GM19025 (cell line): ENCODE measurements at regions not wholly inside any gene's neighbourhood (a gene's known extent, or its start where the extent isn't known, plus 50 kb on each side); places are given as distances from the start of the nearest gene placed in this dataset.
"Not testable (repeated sequence)": the region's sequence is repeated elsewhere in the genome, so short reads cannot be mapped to it uniquely, and the experiment has no call there.

Source experiments
- ATAC-seq: cut with Tn5 transposase; IDR thresholded peaks from one replicate; pipeline ENCODE4 v1.9.1; 2021; ENCODE audit warnings: mild to moderate bottlenecking, low read depth, moderate library complexity; ENCODE audit not compliant: unreplicated experiment

DNA sequence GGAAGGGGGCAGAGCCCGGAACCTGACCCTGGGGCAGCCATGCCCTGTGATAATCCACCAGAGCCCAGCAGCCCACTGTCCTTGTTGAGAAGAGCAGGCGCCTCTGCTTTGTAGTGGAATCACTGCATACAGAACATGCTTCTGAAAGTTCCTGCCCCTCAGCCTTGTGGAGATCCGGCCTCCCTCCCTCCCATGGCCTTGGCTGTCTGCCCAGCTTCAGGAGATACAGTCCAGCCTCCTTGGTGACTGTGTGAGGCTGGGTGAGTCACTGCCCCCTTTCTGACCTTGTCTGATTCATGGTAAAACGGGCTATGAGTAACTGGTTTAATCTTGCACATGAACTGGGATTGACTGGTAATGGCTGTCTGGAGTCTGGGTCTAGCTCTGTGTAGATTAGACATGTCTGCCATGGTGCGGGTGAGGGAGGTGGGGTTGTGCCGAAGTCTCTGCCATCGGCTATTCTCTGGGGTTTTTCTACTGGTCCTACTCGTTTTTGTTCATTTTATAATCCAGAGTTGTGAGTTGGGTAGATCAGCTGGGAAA, 144.0 kb upstream of the ZNF469 start:
- not testable (repeated sequence) for ATAC-seq

DNA sequence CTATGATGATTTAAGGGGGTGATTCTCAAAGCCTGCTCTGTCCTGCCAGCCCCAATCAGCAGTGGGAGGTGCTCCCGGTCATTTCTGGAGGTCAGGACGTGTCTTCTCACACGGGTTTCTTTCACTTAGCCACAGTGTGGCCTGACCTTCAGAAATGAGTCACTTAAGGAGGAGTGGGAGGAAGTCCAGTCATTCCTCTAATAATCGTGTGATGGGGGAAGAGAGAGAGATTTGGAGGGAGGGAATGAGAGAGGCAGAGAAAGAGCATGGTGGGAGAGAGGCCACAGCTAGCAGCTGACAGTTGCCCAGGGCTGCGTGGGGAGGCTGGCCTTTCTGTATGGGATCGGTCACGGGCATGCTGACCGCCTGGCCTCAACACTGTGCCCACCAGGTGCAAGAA, 142.6 kb upstream of the ZNF469 start:
- not testable (repeated sequence) for ATAC-seq

DNA sequence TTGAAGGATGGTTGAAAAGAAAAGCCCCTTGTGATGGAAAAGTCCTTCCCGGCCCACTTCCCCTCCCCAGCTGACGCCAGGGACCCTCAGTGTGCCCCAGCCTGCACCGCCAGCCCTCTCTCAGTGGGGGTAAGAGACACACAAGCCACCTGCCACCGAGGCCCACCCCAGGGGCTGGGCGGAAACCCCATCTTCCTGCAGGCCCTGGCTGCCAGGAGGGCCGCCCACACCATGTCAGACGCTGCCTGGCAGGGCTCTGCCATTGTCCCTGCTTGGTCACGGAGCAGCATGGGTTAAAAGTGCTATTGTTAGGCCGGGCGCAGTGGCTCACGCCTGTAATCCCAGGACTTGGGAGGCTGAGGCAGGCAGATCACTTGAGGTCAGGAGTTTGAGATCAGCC, 142.0 kb upstream of the ZNF469 start:
- ATAC-seq = not testable (repeated sequence)

DNA sequence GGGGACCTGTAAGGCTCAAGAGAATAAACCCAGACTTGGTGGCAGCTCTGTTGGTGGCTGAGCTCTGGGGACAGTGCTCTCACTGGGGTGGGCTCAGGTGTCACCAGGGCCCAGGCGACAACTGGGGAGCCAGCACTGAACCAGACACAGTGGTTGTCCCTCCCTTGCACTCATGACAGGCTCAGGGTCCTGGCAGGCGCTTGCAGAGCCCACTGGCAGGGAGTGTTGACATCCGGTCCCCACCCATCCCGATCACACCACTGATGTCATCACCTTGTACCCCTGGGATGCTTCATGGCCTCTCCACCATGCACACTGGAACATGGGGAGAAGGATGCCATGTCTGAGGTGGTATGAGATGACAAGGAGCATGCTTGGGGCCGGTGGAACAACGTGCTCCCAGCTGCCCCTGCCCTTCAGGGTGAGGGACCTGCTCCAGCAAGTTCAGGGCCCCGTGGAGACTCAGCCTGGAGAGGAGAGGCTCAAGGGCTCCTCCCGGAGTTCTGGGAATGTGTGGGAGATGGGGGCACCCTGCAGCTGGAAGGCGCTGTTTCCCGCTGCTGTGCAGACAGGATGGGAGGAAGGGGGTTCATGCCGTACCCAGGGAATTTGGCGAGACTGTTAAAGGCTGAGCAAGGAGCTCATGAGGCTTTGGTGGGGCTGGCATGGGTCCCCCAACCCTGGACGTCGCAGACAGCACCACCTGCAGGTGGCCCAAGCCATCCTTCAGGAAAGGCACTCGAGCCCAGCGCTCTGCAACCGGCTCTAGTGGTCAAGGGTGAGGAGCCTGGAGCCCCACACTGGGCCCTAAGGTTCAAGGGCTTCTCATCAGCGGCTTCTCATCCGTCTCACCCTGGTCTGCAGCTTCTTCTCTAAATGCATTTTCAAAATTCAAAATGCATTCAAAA, 141.1 kb upstream of the ZNF469 start:
- ATAC-seq = not testable (repeated sequence)

GRCh38 chr16:88242312-88243295, 140.2 kb upstream of the ZNF469 start:
- ATAC-seq = not testable (repeated sequence)

GRCh38 chr16:88243921-88244320, 138.8 kb upstream of the ZNF469 start:
- ATAC-seq = not testable (repeated sequence)

GRCh38 chr16:88245241-88246081, 137.3 kb upstream of the ZNF469 start:
- not testable (repeated sequence) for ATAC-seq

- ATAC-seq = not testable (repeated sequence)
Observed at GRCh38 chr16:88246955-88247582, 135.7 kb upstream of the ZNF469 start.

DNA sequence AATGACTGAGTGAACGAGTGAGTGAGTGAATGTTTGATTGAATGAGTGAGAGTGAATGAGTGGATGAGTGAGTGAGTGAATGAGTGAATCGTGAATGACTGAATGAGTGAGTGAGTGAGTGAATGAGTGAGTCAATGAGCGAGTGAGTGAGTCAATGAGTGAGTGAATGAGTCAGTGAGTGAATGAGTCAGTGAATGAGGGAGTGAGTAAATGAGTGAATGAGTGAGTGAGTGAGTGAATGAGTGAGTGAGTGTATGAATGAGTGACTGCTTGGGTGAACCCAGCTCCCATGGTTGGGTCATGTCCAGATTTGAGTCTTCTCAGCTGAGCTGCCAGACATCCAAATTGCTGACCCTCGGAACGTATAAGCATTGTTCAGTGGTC, 135.2 kb upstream of the ZNF469 start:
- not testable (repeated sequence) for ATAC-seq

- ATAC-seq = not testable (repeated sequence)
Observed at GRCh38 chr16:88248761-88249160, 134.0 kb upstream of the ZNF469 start.

DNA sequence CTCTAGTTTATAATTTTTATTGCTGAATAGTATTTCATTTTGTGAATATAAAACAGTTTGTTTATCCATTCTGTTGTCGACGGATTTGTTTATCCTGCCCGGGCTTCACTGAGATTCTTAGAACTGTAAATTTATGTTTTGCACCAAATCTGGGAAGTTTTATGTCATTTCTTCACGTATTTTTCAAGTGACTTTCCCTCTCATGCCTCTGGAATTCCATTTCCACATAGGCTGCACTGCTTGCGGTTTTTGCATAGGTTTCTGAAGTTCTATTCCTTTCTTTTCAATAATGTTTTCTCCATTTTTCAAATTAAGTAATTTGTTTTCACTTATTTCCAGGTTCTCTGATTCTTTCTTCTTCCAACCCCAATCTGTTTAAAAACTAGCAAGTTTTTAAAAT, 132.4 kb upstream of the ZNF469 start:
- not testable (repeated sequence) for ATAC-seq

DNA sequence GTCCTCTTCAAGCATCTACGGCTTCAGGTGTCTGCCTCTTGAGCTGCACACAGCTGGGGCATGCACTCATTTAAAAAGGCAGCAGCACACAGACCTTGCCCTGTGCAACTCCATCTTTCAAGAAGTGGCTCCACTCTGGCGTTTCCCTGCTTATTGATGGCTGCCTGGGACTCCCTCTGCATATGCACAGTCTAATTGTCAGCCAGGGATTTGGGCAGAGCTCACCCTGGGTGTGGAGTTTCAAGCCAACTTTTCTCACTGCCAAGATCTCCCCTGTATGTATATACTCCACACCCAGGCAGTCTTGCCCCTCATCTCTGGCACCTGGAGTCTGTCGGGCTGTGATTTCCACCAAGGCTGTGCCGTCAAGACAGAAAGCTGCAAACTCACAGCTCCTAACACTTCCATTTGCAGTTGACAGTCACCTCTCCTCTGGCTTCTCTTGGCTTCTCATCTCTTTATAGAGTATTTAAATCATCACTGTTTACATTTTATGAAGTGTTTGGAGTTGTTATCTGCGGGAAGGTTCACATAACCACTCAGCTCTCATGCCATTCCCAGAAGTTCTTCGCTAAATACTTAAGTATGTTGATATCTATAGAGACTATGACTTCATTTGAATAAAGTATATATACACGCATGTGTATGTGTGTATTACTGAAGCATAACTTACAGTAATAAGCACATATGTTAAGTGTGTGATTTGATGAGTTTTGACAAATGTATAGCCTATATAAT, 130.5 kb upstream of the ZNF469 start:
- not testable (repeated sequence) for ATAC-seq

DNA sequence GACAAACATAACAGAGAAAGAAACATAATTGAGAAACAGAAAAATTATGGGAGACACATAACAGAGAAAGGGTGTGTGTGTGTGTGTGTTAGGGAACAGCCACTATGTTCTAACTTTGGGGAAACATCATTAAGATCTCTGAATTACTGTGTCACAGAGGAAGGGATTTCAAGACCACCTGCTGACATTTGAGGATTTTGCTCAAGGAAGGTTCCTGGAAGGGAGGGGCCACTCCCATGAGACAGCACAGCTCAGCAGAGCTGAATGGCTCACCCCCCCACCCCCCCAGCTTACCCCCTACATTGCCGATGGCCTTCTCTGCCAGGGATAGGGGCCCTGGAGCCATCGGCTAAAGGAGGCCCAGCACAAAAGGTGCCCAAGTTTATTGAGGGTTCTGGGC, 124.6 kb upstream of the ZNF469 start:
- not testable (repeated sequence) for ATAC-seq

DNA sequence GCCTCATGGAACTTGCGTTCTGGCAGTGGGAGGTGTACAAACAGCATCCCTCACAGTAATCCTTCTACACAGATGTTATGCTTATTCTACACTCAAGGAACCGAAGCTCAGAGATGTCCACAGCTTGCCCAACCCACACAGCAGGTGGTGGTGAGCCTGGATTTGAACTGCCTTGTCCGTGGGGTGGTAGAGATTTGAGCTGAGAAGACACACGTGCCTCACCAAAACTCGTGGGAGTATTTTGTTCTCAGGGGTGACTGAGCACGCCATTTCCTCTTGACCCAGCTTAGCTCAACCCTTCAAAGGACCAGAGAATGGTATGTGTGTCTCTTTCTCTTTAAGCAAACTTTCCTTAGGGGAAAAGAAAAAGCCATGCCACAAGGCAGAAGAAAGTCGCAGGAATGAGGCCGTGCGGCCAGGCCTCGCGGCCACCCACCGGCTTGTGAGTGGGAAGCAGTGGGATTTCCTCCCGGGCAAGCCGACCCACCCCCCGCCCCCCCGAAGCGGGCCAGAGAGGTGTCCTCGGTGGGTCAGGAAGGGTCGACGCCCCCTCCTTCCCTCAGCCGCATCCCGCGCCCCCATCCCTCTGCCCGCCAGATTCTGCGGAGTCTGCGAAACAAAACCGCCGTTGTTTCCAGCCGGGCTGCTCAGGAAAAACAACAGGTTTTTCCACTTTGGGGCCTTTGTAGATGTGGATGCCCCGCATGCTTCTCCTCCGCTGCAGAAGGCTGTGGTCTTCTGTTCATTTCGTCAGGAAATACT, 123.8 kb upstream of the ZNF469 start:
- ATAC-seq = not testable (repeated sequence)

DNA sequence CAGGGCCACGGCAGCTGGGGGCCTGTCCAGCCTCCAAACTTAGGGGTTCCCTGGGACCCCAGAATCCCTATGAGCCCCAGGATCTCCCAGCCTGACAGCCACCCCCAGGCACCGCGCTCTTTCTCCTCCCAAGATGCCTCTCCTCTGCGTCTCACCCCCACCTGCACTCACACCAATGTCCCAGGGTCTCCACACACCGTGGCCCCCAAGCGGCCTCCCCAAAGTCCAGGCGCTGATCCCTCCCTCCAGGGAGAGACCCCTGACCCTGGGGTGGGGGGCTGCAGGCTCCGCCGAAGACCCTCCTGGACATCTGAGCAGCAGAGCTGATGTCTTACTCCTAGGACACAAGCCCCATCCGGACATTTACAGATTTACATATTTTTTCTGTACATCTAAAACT, 123.2 kb upstream of the ZNF469 start:
- ATAC-seq = not testable (repeated sequence)

GRCh38 chr16:88260146-88260545, 122.6 kb upstream of the ZNF469 start:
- ATAC-seq = not testable (repeated sequence)

GRCh38 chr16:88260881-88261665, 121.7 kb upstream of the ZNF469 start:
- not testable (repeated sequence) for ATAC-seq
